DMS114 treated with DMSO at 0.1 percent for 48 hours (cell line): ENCODE measurements at regions not wholly inside any gene's neighbourhood (a gene's known extent, or its start where the extent isn't known, plus 50 kb on each side); places are given as distances from the start of the nearest gene placed in this dataset.
"Not testable (repeated sequence)": the region's sequence is repeated elsewhere in the genome, so short reads cannot be mapped to it uniquely, and the experiment has no call there.

ENCODE experiments used
- DNase-seq: peaks from one replicate; lab custom pipeline; 2025; ENCODE audit not compliant: unreplicated experiment; lab: John Stamatoyannopoulos, UW

DNA sequence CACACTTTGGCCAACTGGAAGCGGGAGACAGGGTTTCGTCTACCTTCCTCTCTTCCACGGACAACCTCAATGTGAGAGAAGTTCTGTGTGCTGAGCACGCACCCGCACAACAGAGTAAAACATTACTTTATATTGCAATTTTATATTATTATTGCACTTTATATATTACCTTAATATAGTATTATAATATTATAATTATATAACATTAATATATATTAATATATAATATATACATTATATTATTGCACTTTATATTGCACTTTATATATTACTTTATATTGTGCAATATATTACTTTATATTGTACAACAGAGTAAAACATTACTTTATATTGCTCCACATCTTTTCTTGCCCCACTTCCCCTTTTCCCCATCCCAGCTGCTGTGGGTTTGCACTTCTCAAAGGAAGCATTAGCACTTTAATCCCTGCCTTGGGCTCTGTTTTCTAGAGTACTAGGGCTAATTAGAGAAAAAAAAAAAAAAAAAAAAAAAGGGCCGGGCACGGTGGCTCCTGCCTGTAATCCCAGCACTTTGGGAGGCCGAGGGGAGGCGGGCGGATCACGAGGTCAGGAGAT, 76.4 kb upstream of the SLC4A7 start:
- DNase-seq: no peak

DNA sequence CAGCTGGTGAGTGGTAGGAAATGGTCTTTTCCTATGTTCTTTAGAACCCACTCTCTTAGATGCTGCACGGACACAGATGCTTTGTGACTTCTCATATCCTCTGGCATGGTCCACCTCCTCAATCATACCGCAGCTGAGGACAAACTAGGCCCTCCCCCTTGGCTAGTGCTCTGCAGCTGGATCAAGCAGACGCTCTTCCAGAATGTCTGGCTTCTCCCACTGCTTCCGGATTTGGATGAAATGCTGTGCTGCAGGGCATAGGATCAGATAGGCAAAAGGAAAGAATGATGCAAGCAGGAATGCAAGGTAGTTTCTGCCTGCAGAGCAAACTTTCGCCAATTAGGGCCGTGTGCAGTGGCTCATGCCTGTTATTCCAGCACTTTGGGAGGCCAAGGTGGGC, 75.7 kb upstream of the SLC4A7 start:
- DNase-seq: no peak

GRCh38 chr3:27559381-27559780, 75.2 kb upstream of the SLC4A7 start:
- no peak for DNase-seq

- DNase-seq: no peak
These were observed 73.2 kb upstream of the SLC4A7 start for GRCh38 chr3:27557411-27557810.

DNA sequence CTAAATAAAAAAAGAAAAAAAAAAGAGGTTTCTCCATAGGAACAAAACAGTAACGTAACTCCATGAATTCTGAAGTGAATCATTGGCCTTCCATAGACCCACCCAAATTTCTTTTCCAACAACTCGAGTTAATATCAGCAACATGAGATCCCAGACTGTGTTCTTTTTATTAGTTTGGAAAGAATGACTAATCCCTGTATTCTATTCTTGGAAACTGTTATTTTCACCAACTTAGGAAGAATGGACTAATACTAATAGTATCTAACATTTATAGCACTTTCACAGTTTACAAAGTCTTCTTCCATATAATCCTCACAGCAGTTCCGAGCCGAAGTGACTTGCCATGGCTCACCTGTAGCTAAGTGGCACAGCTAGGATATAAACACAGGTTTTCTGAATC, 72.7 kb upstream of the SLC4A7 start:
- DNase-seq: no peak

GRCh38 chr3:27554706-27555105, 70.5 kb upstream of the SLC4A7 start:
- no peak for DNase-seq

DNA sequence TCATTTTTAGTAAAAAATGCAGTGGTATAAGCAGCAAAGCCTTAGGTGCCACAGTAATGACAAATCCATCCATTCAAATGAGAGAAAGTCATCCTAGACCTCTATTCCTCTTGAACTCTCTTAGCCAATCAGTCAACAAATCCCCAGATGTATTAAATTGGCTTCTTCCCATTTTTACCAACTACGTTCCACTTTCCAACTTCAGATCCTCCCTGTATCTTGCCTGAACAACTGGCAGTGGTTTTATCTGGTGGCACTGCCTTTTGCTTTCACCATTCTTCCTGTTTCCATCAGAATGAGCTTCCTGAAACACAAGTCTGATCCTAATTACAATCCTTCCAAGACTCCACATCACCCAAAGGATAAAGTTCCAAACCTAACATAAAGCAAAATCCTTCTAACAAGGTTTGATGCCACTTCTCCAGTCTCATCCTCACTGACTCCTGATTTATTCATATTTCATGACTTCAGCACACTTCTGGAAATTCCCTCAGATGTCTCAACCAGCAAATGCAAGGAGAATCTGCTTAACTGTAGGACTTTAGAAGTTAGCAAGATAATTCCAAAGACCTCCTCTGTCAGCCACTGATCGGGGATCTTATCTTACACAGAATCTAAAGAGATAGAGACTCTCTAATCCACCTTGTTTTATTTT, 69.8 kb upstream of the SLC4A7 start:
- no peak for DNase-seq

GRCh38 chr3:27552708-27553107, 68.5 kb upstream of the SLC4A7 start:
- not testable (repeated sequence) for DNase-seq

GRCh38 chr3:27551413-27551812, 67.2 kb upstream of the SLC4A7 start:
- DNase-seq: not testable (repeated sequence)

GRCh38 chr3:27545061-27545460, 60.9 kb upstream of the SLC4A7 start:
- DNase-seq: no peak

DNA sequence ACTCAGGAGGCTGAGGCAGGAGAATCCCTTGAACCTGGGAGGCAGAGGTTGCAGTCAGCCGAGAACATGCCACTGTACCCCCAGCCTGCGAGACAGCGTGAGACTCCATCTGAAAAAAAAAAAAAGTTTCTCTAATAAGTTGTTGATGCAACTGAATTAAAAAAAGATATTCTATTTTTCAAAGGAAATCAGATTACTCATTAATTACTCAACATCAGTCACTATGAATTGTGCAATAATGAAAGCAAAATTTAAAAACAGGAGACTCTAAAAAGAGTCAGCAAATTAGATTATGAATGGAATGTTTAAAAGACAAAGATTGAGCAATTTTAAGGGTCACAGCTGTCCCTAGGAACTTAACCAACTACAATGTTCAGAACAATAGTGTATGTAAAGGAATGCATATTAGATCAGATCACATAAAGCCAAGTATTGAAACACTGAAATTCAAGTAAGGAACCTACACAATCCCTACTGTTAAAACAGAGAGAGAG, 60.2 kb upstream of the SLC4A7 start:
- DNase-seq: no peak

DNA sequence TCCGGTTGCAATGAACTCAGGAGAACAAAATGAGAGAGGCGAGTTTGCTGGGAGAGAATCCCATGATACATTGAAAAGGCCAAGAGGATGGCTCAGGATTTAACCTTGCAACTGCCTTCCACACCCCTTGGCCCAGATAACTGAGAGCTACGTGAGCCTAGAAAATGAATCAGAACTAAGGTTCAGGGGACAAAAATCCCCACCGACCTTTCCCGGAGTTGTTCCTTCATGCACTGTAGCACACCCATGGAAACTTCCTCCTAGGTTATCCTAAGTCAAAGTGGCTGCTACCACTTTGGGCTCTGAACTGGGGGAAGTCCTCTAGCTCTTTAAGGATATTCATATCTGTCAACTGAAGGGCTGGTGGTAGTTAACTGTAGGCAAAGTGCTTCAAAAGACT, 58.3 kb upstream of the SLC4A7 start:
- no peak for DNase-seq

DNA sequence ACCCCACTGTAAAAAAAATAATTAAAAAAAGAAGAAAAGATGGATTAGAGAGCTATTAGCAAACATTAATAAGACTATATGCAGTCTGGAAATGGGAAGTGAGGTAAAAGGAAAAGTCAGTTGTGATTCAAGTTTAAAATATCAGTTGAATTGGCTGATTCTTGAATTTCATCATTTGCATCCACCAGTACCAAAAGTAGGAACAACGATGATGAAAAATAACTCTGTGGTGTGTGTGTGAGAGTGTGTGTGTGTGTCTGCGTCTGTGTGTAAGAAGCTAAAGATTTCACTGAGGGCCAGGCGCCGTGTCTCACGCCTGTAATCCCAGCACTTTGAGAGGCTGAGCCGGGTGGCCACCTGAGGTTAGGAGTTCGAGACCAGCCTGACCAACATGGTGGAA, 56.0 kb upstream of the SLC4A7 start:
- DNase-seq: no peak

DNA sequence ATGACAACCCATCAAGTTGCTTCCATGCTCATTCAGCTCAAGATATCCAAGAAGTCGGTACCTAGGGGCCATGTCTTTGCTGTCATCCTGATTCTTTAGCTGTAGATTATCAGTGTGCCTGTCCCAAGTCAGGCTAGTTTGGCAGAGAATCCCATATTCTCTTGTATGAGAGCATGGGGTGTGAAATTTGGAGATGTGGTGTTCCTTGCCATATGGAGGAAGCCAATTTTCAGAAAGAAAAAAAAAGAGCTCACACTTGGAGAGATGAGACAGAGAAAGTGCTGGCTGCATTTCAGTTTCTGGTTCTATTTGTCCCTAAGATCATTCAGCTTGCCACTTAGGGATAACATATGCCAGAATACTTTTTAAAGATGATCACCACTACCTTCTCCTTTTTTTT, 52.3 kb upstream of the SLC4A7 start:
- no peak for DNase-seq

GRCh38 chr3:27535809-27536392, 51.7 kb upstream of the SLC4A7 start:
- DNase-seq: no peak

- DNase-seq: no peak
These were observed 49.8 kb upstream of the SLC4A7 start for GRCh38 chr3:27533718-27534573.
